Natural killer cell (primary cell): ENCODE measurements at regions not wholly inside any gene's neighbourhood (a gene's known extent, or its start where the extent isn't known, plus 50 kb on each side); places are given as distances from the start of the nearest gene placed in this dataset.

Source experiments
- ATAC-seq, 3 donors: fragments of 150-1000 bp in 2 of 3; fragments of 200-7000 bp in 1 of 3; cut with Tn5 transposase; 1 replicate in 1 of 3; 2 replicates in 2 of 3; pipeline ENCODE4 v1.10.0; 2021; ENCODE audit warnings: mild to moderate bottlenecking in 2 of 3, moderate library complexity in 2 of 3
- DNase-seq, 2 donors: peaks; one replicate each; pipeline versions ENCODE4 v3.0.0 to v3.0.0-alpha.2; 2013 to 2021; ENCODE audit warnings: mixed read lengths in 1 of 2
- H3K27ac ChIP-seq: one replicate; pipeline ENCODE4 v1.5.1; 2013; ENCODE audit warnings: mild to moderate bottlenecking, low read length
- H3K27me3 ChIP-seq: one replicate; pipeline ENCODE4 v1.6.1; 2013; ENCODE audit warnings: low read length; ENCODE audit not compliant: control insufficient read depth, insufficient read depth
- H3K36me3 ChIP-seq: one replicate; pipeline ENCODE4 v1.6.1; 2013; ENCODE audit warnings: low read length; ENCODE audit not compliant: control insufficient read depth, insufficient read depth
- H3K4me1 ChIP-seq: one replicate; pipeline ENCODE4 v1.6.1; 2013; ENCODE audit warnings: low read length; ENCODE audit not compliant: control insufficient read depth, insufficient read depth
- H3K4me3 ChIP-seq: one replicate; pipeline ENCODE4 v1.5.1; 2013; ENCODE audit warnings: low read length
- H3K9me3 ChIP-seq: one replicate; pipeline ENCODE4 v1.6.1; 2013; ENCODE audit warnings: low read length; ENCODE audit not compliant: control insufficient read depth, insufficient read depth
- H3K27ac Mint-ChIP-seq, 2 donors: one replicate each; pipeline ENCODE4 v1.8.0; 2022; ENCODE audit warnings: mild to moderate bottlenecking in 2 of 2, mixed read lengths in 2 of 2, moderate library complexity in 1 of 2
- H3K27me3 Mint-ChIP-seq, 2 donors: one replicate each; pipeline ENCODE4 v1.8.0; 2022; ENCODE audit warnings: low read depth in 2 of 2, mixed read lengths in 2 of 2
- H3K36me3 Mint-ChIP-seq: one replicate; pipeline ENCODE4 v1.8.0; 2022; ENCODE audit warnings: mixed read lengths
- H3K4me1 Mint-ChIP-seq, 2 donors: one replicate each; pipeline ENCODE4 v1.8.0; 2022; ENCODE audit warnings: mixed read lengths in 2 of 2
- H3K4me3 Mint-ChIP-seq: one replicate; pipeline ENCODE4 v1.8.0; 2022; ENCODE audit warnings: mild to moderate bottlenecking, moderate library complexity, mixed read lengths
- H3K9me3 Mint-ChIP-seq, 2 donors: one replicate each; pipeline ENCODE4 v1.8.0; 2022; ENCODE audit warnings: mixed read lengths in 2 of 2
- WGBS: methylation state at CpG from one replicate; pipeline ENCODE4 v1.1.7; 2013; ENCODE audit warnings: missing lambda C conversion rate; ENCODE audit not compliant: insufficient coverage; 5-methylcytosine and 5-hydroxymethylcytosine counted together
- intact Hi-C: fragments of 100-400 bp; cut with micrococcal nuclease; formaldehyde crosslinking; loops from one replicate; pipeline ENCODE4 v1.14.2; 2022
- TF ChIP-seq, protein P1 (sequence below): fragments of 200-600 bp; IDR thresholded peaks from one replicate; pipeline ENCODE4 v1.8.0; 2022; ENCODE audit warnings: antibody characterized with exemption

DNA sequence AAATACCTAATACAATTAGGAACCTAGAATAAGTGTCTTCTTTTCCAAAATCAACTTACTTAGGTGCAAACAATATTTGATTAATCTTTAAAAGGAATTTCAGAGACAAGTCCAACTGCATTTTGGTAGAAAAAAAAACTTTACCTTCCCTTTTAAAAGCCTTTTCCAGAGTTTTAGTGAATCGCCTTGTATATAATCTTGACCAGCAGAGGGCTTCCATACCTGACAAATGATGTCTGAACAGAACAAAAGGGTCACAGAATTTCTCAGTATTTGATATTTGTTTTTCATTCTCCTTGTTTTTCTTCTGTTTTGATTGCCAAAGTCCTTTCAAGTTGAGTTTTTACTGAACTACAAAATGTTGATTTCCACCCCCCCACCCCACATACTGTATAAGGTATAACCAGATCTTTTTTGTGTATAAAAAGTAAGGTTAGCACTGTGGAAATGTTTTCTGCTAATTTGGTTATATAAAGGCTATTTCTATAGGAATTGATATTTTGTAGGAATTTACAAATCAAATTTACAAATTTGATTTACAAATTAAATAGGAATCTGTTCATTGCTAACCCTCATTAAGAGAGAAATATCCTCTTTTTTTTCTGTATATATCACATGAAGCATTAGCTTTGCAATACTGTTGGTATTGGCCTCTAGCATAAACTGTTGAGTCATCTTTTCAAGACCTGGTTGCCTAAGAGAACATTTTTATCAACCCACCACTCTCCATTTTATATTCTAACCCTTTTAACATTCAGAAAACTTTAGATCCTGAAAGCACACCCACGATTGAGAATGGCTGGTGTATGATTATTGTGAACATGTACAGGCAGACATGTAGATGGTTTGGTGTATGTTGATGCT, 464.1 kb upstream of the RARB start:
- no peaks in the 10 kb centered on the region for H3K27me3 ChIP-seq
- Mint-ChIP-seq H3K36me3 (no peaks in the 10 kb centered on the region), H3K4me1 (no peaks in the 10 kb centered on the region), H3K4me3 (no peak overlapping the region), H3K27me3 (no peaks in the 10 kb centered on the region), H3K27ac (no peak overlapping the region), H3K9me3 (no peaks in the 10 kb centered on the region)
- 38% methylated on average over 2 of the region's 2 CpGs for WGBS
- no peaks in the 10 kb centered on the region for H3K9me3 ChIP-seq
- intact Hi-C loops: loop anchor here (10.0 kb wide), 1 partner anchor 631 kb away; no protein-coding TSS in a partner anchor
- H3K27ac ChIP-seq: no peak overlapping the region
- DNase-seq (no peak), ATAC-seq (no peak)
- TF ChIP-seq, protein P1, sequence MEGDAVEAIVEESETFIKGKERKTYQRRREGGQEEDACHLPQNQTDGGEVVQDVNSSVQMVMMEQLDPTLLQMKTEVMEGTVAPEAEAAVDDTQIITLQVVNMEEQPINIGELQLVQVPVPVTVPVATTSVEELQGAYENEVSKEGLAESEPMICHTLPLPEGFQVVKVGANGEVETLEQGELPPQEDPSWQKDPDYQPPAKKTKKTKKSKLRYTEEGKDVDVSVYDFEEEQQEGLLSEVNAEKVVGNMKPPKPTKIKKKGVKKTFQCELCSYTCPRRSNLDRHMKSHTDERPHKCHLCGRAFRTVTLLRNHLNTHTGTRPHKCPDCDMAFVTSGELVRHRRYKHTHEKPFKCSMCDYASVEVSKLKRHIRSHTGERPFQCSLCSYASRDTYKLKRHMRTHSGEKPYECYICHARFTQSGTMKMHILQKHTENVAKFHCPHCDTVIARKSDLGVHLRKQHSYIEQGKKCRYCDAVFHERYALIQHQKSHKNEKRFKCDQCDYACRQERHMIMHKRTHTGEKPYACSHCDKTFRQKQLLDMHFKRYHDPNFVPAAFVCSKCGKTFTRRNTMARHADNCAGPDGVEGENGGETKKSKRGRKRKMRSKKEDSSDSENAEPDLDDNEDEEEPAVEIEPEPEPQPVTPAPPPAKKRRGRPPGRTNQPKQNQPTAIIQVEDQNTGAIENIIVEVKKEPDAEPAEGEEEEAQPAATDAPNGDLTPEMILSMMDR: no peak
- H3K4me1 ChIP-seq: no peaks in the 10 kb centered on the region
- no peaks in the 10 kb centered on the region for H3K36me3 ChIP-seq
- H3K4me3 ChIP-seq: no peak overlapping the region

DNA sequence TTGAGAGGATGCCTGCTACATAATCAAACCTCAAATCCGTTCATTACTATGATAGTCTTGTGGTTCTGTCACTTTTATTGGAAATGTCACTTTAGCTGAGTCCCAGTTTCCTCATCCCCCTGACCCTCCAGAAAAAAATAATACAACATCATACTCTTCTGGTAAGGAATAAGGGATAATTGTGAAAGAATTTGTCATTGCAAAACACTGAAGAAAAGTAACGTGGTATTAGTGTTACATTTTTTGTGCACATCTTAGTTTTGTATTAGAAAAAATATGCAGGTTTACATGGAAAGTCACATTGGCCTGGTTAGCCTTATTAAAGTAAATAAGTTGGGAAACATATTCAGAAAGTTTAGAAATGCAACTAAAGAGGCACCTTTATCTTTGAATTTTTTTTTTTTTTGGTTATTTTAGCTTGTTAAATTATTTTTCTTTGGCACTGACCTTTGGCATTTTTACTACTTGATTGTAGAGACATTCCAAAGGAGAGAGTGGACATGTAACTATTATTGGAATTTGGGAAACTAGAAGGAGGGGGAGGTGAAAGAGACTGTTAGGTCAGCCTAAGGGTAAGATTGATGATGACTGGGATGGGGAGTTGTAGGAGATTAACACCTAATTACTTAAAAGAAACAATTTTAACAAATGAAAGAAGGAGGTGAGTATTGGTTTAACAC, 462.2 kb upstream of the RARB start:
- Mint-ChIP-seq H3K4me1 (no peaks in the 10 kb centered on the region), H3K27me3 (no peaks in the 10 kb centered on the region), H3K36me3 (no peaks in the 10 kb centered on the region), H3K4me3 (no peak overlapping the region), H3K27ac (no peak overlapping the region), H3K9me3 (no peaks in the 10 kb centered on the region)
- intact Hi-C loops: loop anchor here (10.0 kb wide), 1 partner anchor 629 kb away; no protein-coding TSS in a partner anchor
- DNase-seq (no peak), ATAC-seq (no peak)
- Histone ChIP-seq H3K4me1 (no peaks in the 10 kb centered on the region), H3K4me3 (no peak overlapping the region), H3K27ac (no peak overlapping the region), H3K36me3 (no peaks in the 10 kb centered on the region), H3K9me3 (no peaks in the 10 kb centered on the region), H3K27me3 (no peaks in the 10 kb centered on the region)
- TF ChIP-seq, protein P1: no peak
- 61% methylated on average over 1 of the region's 2 CpGs for WGBS

DNA sequence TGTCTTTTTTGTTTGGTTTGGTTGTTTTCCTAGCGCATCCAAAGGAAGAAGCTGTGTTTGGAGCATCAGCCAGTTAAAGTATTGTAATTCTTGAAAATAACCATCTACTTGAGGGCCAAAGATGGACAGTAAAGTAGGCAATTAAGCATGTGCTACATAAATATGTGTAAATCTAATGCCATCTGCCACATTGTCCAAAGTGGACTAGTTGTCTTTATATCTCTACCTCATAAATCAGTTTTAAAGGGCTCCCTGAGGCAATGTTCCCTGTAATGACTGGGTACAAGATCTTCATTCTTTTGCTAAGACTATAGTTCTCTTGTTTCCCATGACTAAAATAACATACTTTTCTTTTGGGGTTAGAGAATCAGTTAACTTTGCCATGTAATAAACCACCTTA, 460.0 kb upstream of the RARB start:
- H3K4me1 Mint-ChIP-seq: no peaks in the 10 kb centered on the region
- H3K9me3 ChIP-seq: no peaks in the 10 kb centered on the region
- 88% methylated on average over 1 of the region's 1 CpG for WGBS
- no peaks in the 10 kb centered on the region for H3K27me3 ChIP-seq
- no peak overlapping the region for H3K4me3 ChIP-seq
- no peak for DNase-seq
- no peak for ATAC-seq
- H3K36me3 Mint-ChIP-seq: no peaks in the 10 kb centered on the region
- TF ChIP-seq, protein P1: no peak
- no peak overlapping the region for H3K4me3 Mint-ChIP-seq
- no peaks in the 10 kb centered on the region for H3K27me3 Mint-ChIP-seq
- intact Hi-C loops: loop anchor here (10.0 kb wide), 1 partner anchor 627 kb away; no protein-coding TSS in a partner anchor
- H3K4me1 ChIP-seq: no peaks in the 10 kb centered on the region
- peaks cover 3% of the 10 kb centered on the region in 2 donors for H3K9me3 Mint-ChIP-seq
- no peak overlapping the region for H3K27ac ChIP-seq
- no peak overlapping the region for H3K27ac Mint-ChIP-seq
- H3K36me3 ChIP-seq: no peaks in the 10 kb centered on the region
